ENCODE measurements at regions not wholly inside any gene's neighbourhood (a gene's known extent, or its start where the extent isn't known, plus 50 kb on each side); places are given as distances from the start of the nearest gene placed in this dataset.

- no peak for TF ChIP-seq CTCF (conservative IDR thresholded peaks at IDR 0.05; ENCODE audit: low read depth)
- no peak for DNase-seq (ENCODE audit: low spot score)
- CTCF ChIA-PET = no interaction called here
- POLR2A ChIA-PET (ENCODE audit: low non-redundant PET) = no interaction called here
- no peak overlapping the region for H3K27ac ChIP-seq
Measured at GRCh38 chr3:186467969-186468368, 76.2 kb downstream of the CRYGS start.

GRCh38 chr3:186466391-186466974, 77.7 kb downstream of the CRYGS start:
- no peak for TF ChIP-seq CTCF (conservative IDR thresholded peaks at IDR 0.05; ENCODE audit: low read depth)
- no peak overlapping the region for H3K27ac ChIP-seq
- ChIA-PET POLR2A (ENCODE audit: low non-redundant PET) (no interaction called here), CTCF (interaction anchor here (0.6 kb wide), 1 partner anchor 481 kb away, joined by 3 read pairs; no protein-coding TSS in a partner anchor)
- DNase-seq (ENCODE audit: low spot score) = no peak

GRCh38 chr3:186465508-186465907, 78.7 kb downstream of the CRYGS start:
- TF ChIP-seq CTCF (conservative IDR thresholded peaks at IDR 0.05; ENCODE audit: low read depth) = no peak
- no peak for DNase-seq (ENCODE audit: low spot score)
- no peak overlapping the region for H3K27ac ChIP-seq
- ChIA-PET CTCF (interaction anchor here (0.6 to 0.7 kb wide), 2 partner anchors 229 to 434 kb away, joined by 4 to 5 read pairs; no protein-coding TSS in a partner anchor), POLR2A (ENCODE audit: low non-redundant PET) (no interaction called here)

GRCh38 chr3:186464424-186465093, 79.6 kb downstream of the CRYGS start:
- POLR2A ChIA-PET (ENCODE audit: low non-redundant PET) = no interaction called here
- DNase-seq (ENCODE audit: low spot score) = no peak
- no peak for TF ChIP-seq CTCF (conservative IDR thresholded peaks at IDR 0.05; ENCODE audit: low read depth)
- H3K27ac ChIP-seq = no peak overlapping the region
- CTCF ChIA-PET = interaction anchor here (0.7 kb wide), 1 partner anchor 228 kb away, joined by 5 read pairs; no protein-coding TSS in a partner anchor

- TF ChIP-seq CTCF (conservative IDR thresholded peaks at IDR 0.05; ENCODE audit: low read depth) = no peak
- no peak overlapping the region for H3K27ac ChIP-seq
- POLR2A ChIA-PET (ENCODE audit: low non-redundant PET) = no interaction called here
- CTCF ChIA-PET = no interaction called here
- DNase-seq (ENCODE audit: low spot score) = peak; percentile 82
Measured at GRCh38 chr3:186461141-186461540, 83.0 kb downstream of the CRYGS start.

GRCh38 chr3:186459108-186459467, 85.1 kb downstream of the CRYGS start:
- ChIA-PET POLR2A (ENCODE audit: low non-redundant PET) (no interaction called here), CTCF (interaction anchor here (0.5 kb wide), 1 partner anchor 191 kb away, joined by 3 read pairs; no protein-coding TSS in a partner anchor)
- DNase-seq (ENCODE audit: low spot score) = no peak
- no peak overlapping the region for H3K27ac ChIP-seq
- no peak for TF ChIP-seq CTCF (conservative IDR thresholded peaks at IDR 0.05; ENCODE audit: low read depth)

Measured in RWPE1 (cell line).